ENCODE measurements at regions not wholly inside any gene's neighbourhood (a gene's known extent, or its start where the extent isn't known, plus 50 kb on each side); places are given as distances from the start of the nearest gene placed in this dataset.

DNA sequence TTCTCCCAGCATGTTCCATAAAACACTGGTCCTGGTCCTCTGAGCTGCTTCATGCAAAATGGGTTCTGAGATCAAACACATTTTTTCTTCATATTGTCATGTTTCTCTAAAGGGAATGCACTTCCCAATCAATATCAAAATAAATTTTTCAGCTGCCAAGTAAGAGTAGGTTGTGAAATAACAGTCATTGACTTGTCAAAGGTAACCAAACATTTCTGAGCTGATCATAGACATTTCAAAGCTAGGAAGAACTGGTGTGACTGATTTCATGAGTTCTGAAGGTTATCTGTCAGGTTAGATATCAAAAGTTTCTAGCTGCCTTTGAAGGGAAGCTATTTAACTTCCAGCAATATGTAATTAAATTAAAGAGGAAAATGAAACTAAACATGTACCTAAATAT is 770.9 kb downstream of the TBL1XR1 start:
- TF ChIP-seq ZNF274 (IDR thresholded peaks at IDR 0.05; ENCODE audit: low read depth, low read length), result no peak
- no peak for TF ChIP-seq YY1 (IDR thresholded peaks at IDR 0.05; ENCODE audit: insufficient read depth, insufficient read length)
- no peak for TF ChIP-seq SUZ12 (IDR thresholded peaks at IDR 0.05; ENCODE audit: extremely low read depth, insufficient read depth, insufficient read length)
